ENCODE measurements at regions not wholly inside any gene's neighbourhood (a gene's known extent, or its start where the extent isn't known, plus 50 kb on each side); places are given as distances from the start of the nearest gene placed in this dataset.

DNA sequence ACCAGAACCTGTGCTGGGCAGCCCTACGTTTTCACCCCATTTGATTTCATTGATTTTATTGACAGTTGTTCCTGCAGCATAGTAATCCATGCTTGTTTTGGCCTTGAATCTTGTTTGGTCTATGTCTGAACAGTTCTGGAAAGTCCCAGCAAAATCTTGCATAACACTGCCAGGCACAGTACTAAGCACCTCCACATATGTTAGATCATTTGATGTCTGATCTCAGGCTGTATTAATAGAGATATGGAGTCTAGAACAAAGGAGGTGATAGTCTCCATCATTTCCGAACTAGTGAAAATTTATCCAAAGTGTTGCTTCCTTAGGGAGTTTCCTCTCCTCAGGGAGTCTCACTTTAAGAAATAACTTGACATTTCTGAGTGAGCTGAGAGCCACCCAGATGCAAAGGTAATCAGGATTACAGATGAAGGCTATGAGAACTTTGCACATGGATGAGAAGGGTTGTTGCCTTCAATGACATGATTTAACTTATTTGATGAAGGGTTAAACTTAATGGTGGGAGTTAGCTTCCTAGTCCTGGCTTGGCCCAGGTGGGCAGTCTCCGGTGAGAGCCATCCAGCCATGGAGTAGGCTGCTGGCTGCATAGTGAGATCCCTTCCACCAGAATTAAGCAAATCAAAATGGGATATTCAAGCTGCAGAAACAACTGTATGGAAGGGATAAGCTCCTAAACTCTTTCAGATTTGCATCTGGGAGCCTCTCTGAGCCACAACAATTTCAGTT, 173.8 kb upstream of the MVB12B start:
- Histone ChIP-seq H3K9ac (no peak overlapping the region), H3K4me3 (ENCODE audit: low read depth, low read length) (no peak overlapping the region), H3K36me3 (ENCODE audit: control insufficient read depth, insufficient read depth, low read length) (no peaks in the 10 kb centered on the region), H3K27ac (no peak overlapping the region), H3K9me3 (ENCODE audit: control insufficient read depth, low read length) (no peaks in the 10 kb centered on the region), H3K27me3 (ENCODE audit: control insufficient read depth, insufficient read depth, low read length) (no peaks in the 10 kb centered on the region), H2AFZ (no peak overlapping the region), H3K4me2 (ENCODE audit: low read length) (no peak overlapping the region), H3K79me2 (no peaks in the 10 kb centered on the region), H3K4me1 (no peaks in the 10 kb centered on the region)
- no peak for TF ChIP-seq CTCF (IDR thresholded peaks at IDR 0.05)

GRCh38 chr9:126153382-126153781, 173.2 kb upstream of the MVB12B start:
- H3K79me2 ChIP-seq = no peaks in the 10 kb centered on the region
- H3K27me3 ChIP-seq (ENCODE audit: control insufficient read depth, insufficient read depth, low read length) = no peaks in the 10 kb centered on the region
- no peak overlapping the region for H3K4me2 ChIP-seq (ENCODE audit: low read length)
- TF ChIP-seq CTCF (IDR thresholded peaks at IDR 0.05) = no peak
- no peak overlapping the region for H3K9ac ChIP-seq
- H3K9me3 ChIP-seq (ENCODE audit: control insufficient read depth, low read length) = no peaks in the 10 kb centered on the region
- H3K27ac ChIP-seq = no peak overlapping the region
- H3K36me3 ChIP-seq (ENCODE audit: control insufficient read depth, insufficient read depth, low read length) = no peaks in the 10 kb centered on the region
- no peak overlapping the region for H2AFZ ChIP-seq
- H3K4me1 ChIP-seq = no peaks in the 10 kb centered on the region
- no peak overlapping the region for H3K4me3 ChIP-seq (ENCODE audit: low read depth, low read length)

DNA sequence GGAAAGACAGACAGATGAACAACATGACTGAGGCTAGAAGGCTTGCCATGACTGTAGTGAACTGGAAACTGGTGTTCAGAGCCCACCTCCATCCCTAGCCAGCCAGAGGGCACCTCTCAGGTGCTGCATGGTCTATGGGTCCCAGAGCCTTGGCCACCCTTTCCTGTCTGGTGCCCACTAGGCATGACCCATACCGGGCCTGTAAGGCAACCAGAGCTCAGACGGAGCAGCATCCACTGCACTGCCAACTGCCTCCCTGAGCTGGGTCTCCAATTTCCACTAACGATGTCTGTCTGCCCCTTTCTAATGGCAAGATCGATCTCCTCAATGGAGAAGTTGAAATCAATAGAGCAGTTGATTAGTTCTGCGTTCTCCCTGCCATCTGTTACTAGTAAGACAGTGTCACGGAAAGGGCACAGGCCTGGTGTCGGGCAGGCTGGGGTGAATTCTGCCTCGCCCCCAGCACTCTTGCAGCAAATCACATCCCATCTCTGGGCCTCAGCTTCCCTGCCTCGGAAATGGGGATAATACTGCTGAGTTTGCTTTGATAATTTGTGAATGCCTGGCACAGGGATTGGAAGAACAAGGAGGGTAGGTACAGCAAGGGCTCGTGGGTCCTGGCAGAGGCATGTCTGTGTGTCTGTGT, 172.3 kb upstream of the MVB12B start:
- Histone ChIP-seq H2AFZ (no peak overlapping the region), H3K4me3 (ENCODE audit: low read depth, low read length) (no peak overlapping the region), H3K79me2 (no peaks in the 10 kb centered on the region), H3K9ac (no peak overlapping the region), H3K27ac (no peak overlapping the region), H3K36me3 (ENCODE audit: control insufficient read depth, insufficient read depth, low read length) (no peaks in the 10 kb centered on the region), H3K4me1 (no peaks in the 10 kb centered on the region), H3K9me3 (ENCODE audit: control insufficient read depth, low read length) (no peaks in the 10 kb centered on the region), H3K27me3 (ENCODE audit: control insufficient read depth, insufficient read depth, low read length) (no peaks in the 10 kb centered on the region), H3K4me2 (ENCODE audit: low read length) (no peak overlapping the region)
- no peak for TF ChIP-seq CTCF (IDR thresholded peaks at IDR 0.05)

DNA sequence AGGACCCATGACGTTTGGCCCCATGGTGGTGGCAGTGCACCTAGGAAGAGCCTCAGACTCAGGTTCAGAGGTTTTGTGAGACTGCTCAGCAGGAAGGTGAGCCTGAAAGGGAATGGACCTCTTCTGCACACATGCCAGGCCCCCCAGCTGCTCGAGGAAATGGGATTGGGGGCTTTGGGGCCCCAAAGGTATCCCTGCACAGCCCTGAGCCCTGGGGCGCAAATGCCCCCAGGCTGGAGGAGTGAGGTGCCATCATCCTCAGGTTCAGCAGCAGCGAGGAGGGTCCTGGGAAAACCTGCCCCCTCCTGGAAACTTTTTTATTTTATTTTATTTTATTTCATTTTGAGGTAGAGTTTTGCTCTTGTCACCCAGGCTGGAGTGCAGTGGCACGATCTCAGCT, 171.8 kb upstream of the MVB12B start:
- Histone ChIP-seq H3K9ac (no peak overlapping the region), H3K36me3 (ENCODE audit: control insufficient read depth, insufficient read depth, low read length) (no peaks in the 10 kb centered on the region), H3K4me1 (no peaks in the 10 kb centered on the region), H3K27me3 (ENCODE audit: control insufficient read depth, insufficient read depth, low read length) (no peaks in the 10 kb centered on the region), H3K4me2 (ENCODE audit: low read length) (no peak overlapping the region), H3K9me3 (ENCODE audit: control insufficient read depth, low read length) (no peaks in the 10 kb centered on the region), H3K4me3 (ENCODE audit: low read depth, low read length) (no peak overlapping the region), H2AFZ (no peak overlapping the region), H3K79me2 (no peaks in the 10 kb centered on the region), H3K27ac (no peak overlapping the region)
- no peak for TF ChIP-seq CTCF (IDR thresholded peaks at IDR 0.05)
